Neural cell (in vitro differentiated cells): ENCODE measurements at regions not wholly inside any gene's neighbourhood (a gene's known extent, or its start where the extent isn't known, plus 50 kb on each side); places are given as distances from the start of the nearest gene placed in this dataset.

Experiments used
- H2AFZ ChIP-seq: fragments of 200-600, 300-800 bp; sonication (generic), shearing (Covaris generic); 2 replicates; pipeline ENCODE4 v1.6.0; 2014; ENCODE audit warnings: low read depth, mild to moderate bottlenecking, antibody characterized with exemption, low read length, moderate library complexity
- H3F3A ChIP-seq: fragments of 200-600 bp; shearing (Covaris generic); 2 replicates; pipeline ENCODE4 v1.6.1; 2016; ENCODE audit warnings: mild to moderate bottlenecking, moderate library complexity, mixed read lengths, antibody characterized with exemption, low read length; ENCODE audit not compliant: insufficient read depth, poor library complexity, severe bottlenecking
- H3K27ac ChIP-seq: fragments of 200-600, 300-800 bp; sonication (generic), shearing (Covaris generic); 2 replicates; pipeline ENCODE4 v1.5.1; 2014; ENCODE audit warnings: mild to moderate bottlenecking, low read length, moderate library complexity
- H3K27me3 ChIP-seq: fragments of 300-800, 200-600 bp; sonication (generic), shearing (Covaris generic); 2 replicates; pipeline ENCODE4 v1.6.0; 2014; ENCODE audit warnings: mild to moderate bottlenecking, low read depth, low read length, moderate library complexity; ENCODE audit not compliant: insufficient read depth
- H3K36me3 ChIP-seq: fragments of 300-800, 200-600 bp; sonication (generic), shearing (Covaris generic); 2 replicates; pipeline ENCODE4 v1.5.1; 2014; ENCODE audit warnings: mild to moderate bottlenecking, antibody characterized with exemption, low read length, moderate library complexity; ENCODE audit not compliant: insufficient read depth
- H3K4me2 ChIP-seq: fragments of 300-800, 200-600 bp; sonication (generic), shearing (Covaris generic); 2 replicates; pipeline ENCODE4 v1.6.0; 2014; ENCODE audit warnings: mild to moderate bottlenecking, low read length
- H3K4me3 ChIP-seq: fragments of 300-800, 200-600 bp; sonication (generic), shearing (Covaris generic); 2 replicates; pipeline ENCODE4 v1.5.1; 2014; ENCODE audit warnings: mild to moderate bottlenecking, low read length, moderate library complexity
- H3K79me2 ChIP-seq: fragments of 200-600 bp; shearing (Covaris generic); replicated peaks from 2 replicates; pipeline ENCODE4 v1.6.0; 2014; ENCODE audit warnings: mild to moderate bottlenecking, low read length, moderate library complexity; ENCODE audit not compliant: insufficient read depth
- H3K9ac ChIP-seq: fragments of 300-800, 200-600 bp; sonication (generic), shearing (Covaris generic); 2 replicates; pipeline ENCODE4 v1.6.1; 2016; ENCODE audit warnings: mild to moderate bottlenecking, low read length, mixed read lengths
- H3K9me2 ChIP-seq: fragments of 200-600 bp; shearing (Covaris generic); 2 replicates; pipeline ENCODE4 v1.6.1; 2016; ENCODE audit warnings: mild to moderate bottlenecking, low read length, mixed read lengths; ENCODE audit not compliant: insufficient read depth
- H3K9me3 ChIP-seq: fragments of 200-600, 300-800 bp; sonication (generic), shearing (Covaris generic); 2 replicates; pipeline ENCODE4 v1.6.1; 2016; ENCODE audit warnings: mild to moderate bottlenecking, mixed run types, low read length, moderate library complexity, mixed read lengths
- H4K20me1 ChIP-seq: fragments of 200-600 bp; shearing (Covaris generic); 2 replicates; pipeline ENCODE4 v1.6.1; 2016; ENCODE audit warnings: mild to moderate bottlenecking, mixed run types; ENCODE audit not compliant: insufficient read depth
- EP300 ChIP-seq: fragments of 450-650 bp; conservative IDR thresholded peaks from 2 replicates; pipeline ENCODE4 v1.6.1; 2014; ENCODE audit warnings: antibody characterized with exemption, mild to moderate bottlenecking, moderate library complexity; ENCODE audit not compliant: poor library complexity, severe bottlenecking
- EZH2 ChIP-seq: fragments of 200-600, 300-800 bp; shearing (Covaris generic), sonication (generic); IDR thresholded peaks from 2 replicates; pipeline ENCODE4 v1.6.1; 2014; ENCODE audit warnings: antibody characterized with exemption, low read length, borderline replicate concordance, mild to moderate bottlenecking; ENCODE audit not compliant: insufficient read depth, poor library complexity, severe bottlenecking
- MXI1 ChIP-seq: fragments of 450-650 bp; conservative IDR thresholded peaks from 2 replicates; pipeline ENCODE4 v1.6.1; 2014; ENCODE audit warnings: antibody characterized with exemption, mild to moderate bottlenecking; ENCODE audit not compliant: poor library complexity, severe bottlenecking
- POLR2AphosphoS5 ChIP-seq: IDR thresholded peaks from 2 replicates; pipeline ENCODE4 v1.6.1; 2012
- RAD21 ChIP-seq: fragments of 450-650 bp; conservative IDR thresholded peaks from 2 replicates; pipeline ENCODE4 v1.6.1; 2014; ENCODE audit warnings: antibody characterized with exemption, mild to moderate bottlenecking, moderate library complexity
- REST ChIP-seq: IDR thresholded peaks from 2 replicates; pipeline ENCODE4 v1.6.1; 2012; ENCODE audit warnings: borderline replicate concordance
- SMC3 ChIP-seq: fragments of 450-650 bp; conservative IDR thresholded peaks from 2 replicates; pipeline ENCODE4 v1.6.1; 2014; ENCODE audit warnings: antibody characterized with exemption, mild to moderate bottlenecking, moderate library complexity; ENCODE audit not compliant: poor library complexity
- TAF1 ChIP-seq: IDR thresholded peaks from 2 replicates; pipeline ENCODE4 v1.6.1; 2012; ENCODE audit warnings: low read depth
- TF ChIP-seq, protein P1 (sequence below): fragments of 450-650 bp; IDR thresholded peaks from 2 replicates; pipeline ENCODE4 v1.5.1; 2014; ENCODE audit warnings: antibody characterized with exemption, mild to moderate bottlenecking, moderate library complexity; ENCODE audit not compliant: poor library complexity, severe bottlenecking

DNA sequence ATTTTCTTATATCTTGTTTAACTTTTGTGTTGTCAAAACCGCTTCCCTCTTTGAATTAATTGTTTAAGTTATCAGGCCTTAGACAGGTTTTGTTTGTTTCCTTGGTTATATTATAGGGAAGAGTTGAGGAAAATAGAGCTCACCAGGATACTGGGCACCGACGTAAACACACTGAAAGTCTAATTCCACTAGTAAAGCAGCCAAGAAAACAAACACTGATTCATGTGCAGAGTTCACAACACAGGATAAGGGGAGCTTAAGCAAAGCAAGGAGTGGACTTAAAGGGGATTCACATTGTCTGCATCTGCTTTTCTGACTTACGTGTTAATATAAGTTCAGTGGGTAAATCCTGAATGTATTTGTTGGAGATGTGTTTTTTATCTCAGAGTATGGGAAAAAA, 139.0 kb upstream of the CDH6 start:
- Histone ChIP-seq H3K27ac (no peak overlapping the region), H3K9me3 (no peaks in the 10 kb centered on the region), H3K27me3 (no peaks in the 10 kb centered on the region), H2AFZ (no peak overlapping the region), H4K20me1 (no peaks in the 10 kb centered on the region), H3K4me3 (no peak overlapping the region), H3K9ac (no peak overlapping the region), H3K79me2 (no peaks in the 10 kb centered on the region), H3K36me3 (no peaks in the 10 kb centered on the region), H3K4me2 (no peak overlapping the region), H3F3A (no peaks in the 10 kb centered on the region), H3K9me2 (no peaks in the 10 kb centered on the region)
- TF ChIP-seq SMC3: no peak
- TF ChIP-seq EZH2: no peak
- TF ChIP-seq, protein P1, sequence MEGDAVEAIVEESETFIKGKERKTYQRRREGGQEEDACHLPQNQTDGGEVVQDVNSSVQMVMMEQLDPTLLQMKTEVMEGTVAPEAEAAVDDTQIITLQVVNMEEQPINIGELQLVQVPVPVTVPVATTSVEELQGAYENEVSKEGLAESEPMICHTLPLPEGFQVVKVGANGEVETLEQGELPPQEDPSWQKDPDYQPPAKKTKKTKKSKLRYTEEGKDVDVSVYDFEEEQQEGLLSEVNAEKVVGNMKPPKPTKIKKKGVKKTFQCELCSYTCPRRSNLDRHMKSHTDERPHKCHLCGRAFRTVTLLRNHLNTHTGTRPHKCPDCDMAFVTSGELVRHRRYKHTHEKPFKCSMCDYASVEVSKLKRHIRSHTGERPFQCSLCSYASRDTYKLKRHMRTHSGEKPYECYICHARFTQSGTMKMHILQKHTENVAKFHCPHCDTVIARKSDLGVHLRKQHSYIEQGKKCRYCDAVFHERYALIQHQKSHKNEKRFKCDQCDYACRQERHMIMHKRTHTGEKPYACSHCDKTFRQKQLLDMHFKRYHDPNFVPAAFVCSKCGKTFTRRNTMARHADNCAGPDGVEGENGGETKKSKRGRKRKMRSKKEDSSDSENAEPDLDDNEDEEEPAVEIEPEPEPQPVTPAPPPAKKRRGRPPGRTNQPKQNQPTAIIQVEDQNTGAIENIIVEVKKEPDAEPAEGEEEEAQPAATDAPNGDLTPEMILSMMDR: no peak

- no peaks in the 10 kb centered on the region for H3K9me2 ChIP-seq
- no peaks in the 10 kb centered on the region for H3F3A ChIP-seq
- H3K36me3 ChIP-seq: no peaks in the 10 kb centered on the region
- H3K27me3 ChIP-seq: no peaks in the 10 kb centered on the region
- no peaks in the 10 kb centered on the region for H3K9me3 ChIP-seq
- no peak overlapping the region for H3K4me2 ChIP-seq
- H3K79me2 ChIP-seq: no peaks in the 10 kb centered on the region
- TF ChIP-seq SMC3: no peak
- TF ChIP-seq, protein P1: no peak
- peak; percentile 72 for TF ChIP-seq EP300
- no peak for TF ChIP-seq EZH2
- peak; percentile 71 for TF ChIP-seq POLR2AphosphoS5
- no peak for TF ChIP-seq RAD21
- TF ChIP-seq REST: no peak
- no peak for TF ChIP-seq TAF1
- TF ChIP-seq MXI1: no peak
- H4K20me1 ChIP-seq: no peaks in the 10 kb centered on the region
- no peak overlapping the region for H3K4me3 ChIP-seq
- no peak overlapping the region for H3K27ac ChIP-seq
- H3K9ac ChIP-seq: no peak overlapping the region
- no peak overlapping the region for H2AFZ ChIP-seq
Observed at GRCh38 chr5:31052937-31053658, 140.4 kb upstream of the CDH6 start.
